PFSK-1 (cell line): ENCODE measurements at regions not wholly inside any gene's neighbourhood (a gene's known extent, or its start where the extent isn't known, plus 50 kb on each side); places are given as distances from the start of the nearest gene placed in this dataset.

Experiments used
- REST ChIP-seq, 2 experiments: IDR thresholded peaks; 2 replicates each; pipeline versions ENCODE4 v1.6.1 to v1.8.0; 2011 to 2012; ENCODE audit warnings: low read depth in 2 of 2, low read length in 2 of 2, control low read depth in 1 of 2, inconsistent platforms in 1 of 2, mild to moderate bottlenecking in 1 of 2, moderate library complexity in 1 of 2; ENCODE audit not compliant: insufficient read depth in 1 of 2
- TAF1 ChIP-seq: IDR thresholded peaks from 2 replicates; pipeline ENCODE4 v1.6.1; 2012; ENCODE audit warnings: low read length, control low read depth, borderline replicate concordance; ENCODE audit not compliant: insufficient read depth

GRCh38 chr1:70874063-70874462 lies 173.6 kb downstream of the PTGER3 start:
- TF ChIP-seq REST (IDR thresholded peaks at IDR 0.05; ENCODE audit: insufficient read depth in 1 of 2, low read depth in 2 of 2, low read length in 2 of 2) (no peak), TAF1 (no peak)
